IMR-90 (cell line): ENCODE measurements at regions not wholly inside any gene's neighbourhood (a gene's known extent, or its start where the extent isn't known, plus 50 kb on each side); places are given as distances from the start of the nearest gene placed in this dataset.

Experiments
- CHD1 ChIP-seq: IDR thresholded peaks from 2 replicates; pipeline ENCODE4 v1.6.1; 2012; ENCODE audit warnings: low read depth, low read length, improper control_type of control experiment
- MAFK ChIP-seq: IDR thresholded peaks from 2 replicates; pipeline ENCODE4 v1.6.1; 2012; ENCODE audit warnings: low read depth, low read length, improper control_type of control experiment
- POLR2A ChIP-seq: IDR thresholded peaks from 2 replicates; pipeline ENCODE4 v1.6.1; 2012; ENCODE audit warnings: mild to moderate bottlenecking, low read depth, low read length
- RCOR1 ChIP-seq: IDR thresholded peaks from 2 replicates; pipeline ENCODE4 v1.6.1; 2012; ENCODE audit warnings: mild to moderate bottlenecking, low read length, improper control_type of control experiment; ENCODE audit not compliant: insufficient replicate concordance
- TF ChIP-seq, protein P1 (sequence below): conservative IDR thresholded peaks from 2 replicates; pipeline ENCODE4 v1.5.1; 2012; ENCODE audit warnings: mild to moderate bottlenecking, low read depth, low read length, improper control_type of control experiment
- TF ChIP-seq, protein P2 (sequence below): fragments of 150-350 bp; IDR thresholded peaks from 2 replicates; pipeline ENCODE4 v1.6.1; 2016; ENCODE audit warnings: low read depth, mild to moderate bottlenecking, low read length, moderate library complexity, borderline replicate concordance

DNA sequence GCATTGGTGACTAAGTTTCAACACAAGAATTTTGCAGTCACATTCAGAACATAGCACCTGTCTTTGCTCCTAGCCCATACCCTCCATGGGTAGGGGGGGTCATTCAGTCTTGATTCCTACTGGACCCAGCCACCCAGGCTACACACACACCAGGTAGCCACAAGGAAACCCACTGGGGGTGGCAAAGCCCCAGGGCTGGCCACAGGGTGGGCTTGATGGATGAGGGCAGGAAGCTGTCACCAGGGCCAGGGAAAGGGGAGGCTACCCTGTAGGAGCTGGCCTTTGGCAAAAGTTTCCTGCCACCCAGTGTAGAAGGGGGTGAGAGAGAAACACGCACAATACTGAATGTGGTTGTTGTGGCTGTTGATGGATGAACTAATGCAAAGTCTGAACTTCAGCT lies 74.5 kb upstream of the NKX1-1 start:
- TF ChIP-seq, protein P1, sequence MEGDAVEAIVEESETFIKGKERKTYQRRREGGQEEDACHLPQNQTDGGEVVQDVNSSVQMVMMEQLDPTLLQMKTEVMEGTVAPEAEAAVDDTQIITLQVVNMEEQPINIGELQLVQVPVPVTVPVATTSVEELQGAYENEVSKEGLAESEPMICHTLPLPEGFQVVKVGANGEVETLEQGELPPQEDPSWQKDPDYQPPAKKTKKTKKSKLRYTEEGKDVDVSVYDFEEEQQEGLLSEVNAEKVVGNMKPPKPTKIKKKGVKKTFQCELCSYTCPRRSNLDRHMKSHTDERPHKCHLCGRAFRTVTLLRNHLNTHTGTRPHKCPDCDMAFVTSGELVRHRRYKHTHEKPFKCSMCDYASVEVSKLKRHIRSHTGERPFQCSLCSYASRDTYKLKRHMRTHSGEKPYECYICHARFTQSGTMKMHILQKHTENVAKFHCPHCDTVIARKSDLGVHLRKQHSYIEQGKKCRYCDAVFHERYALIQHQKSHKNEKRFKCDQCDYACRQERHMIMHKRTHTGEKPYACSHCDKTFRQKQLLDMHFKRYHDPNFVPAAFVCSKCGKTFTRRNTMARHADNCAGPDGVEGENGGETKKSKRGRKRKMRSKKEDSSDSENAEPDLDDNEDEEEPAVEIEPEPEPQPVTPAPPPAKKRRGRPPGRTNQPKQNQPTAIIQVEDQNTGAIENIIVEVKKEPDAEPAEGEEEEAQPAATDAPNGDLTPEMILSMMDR = no peak
- TF ChIP-seq POLR2A = no peak
- no peak for TF ChIP-seq RCOR1
- TF ChIP-seq, protein P2, sequence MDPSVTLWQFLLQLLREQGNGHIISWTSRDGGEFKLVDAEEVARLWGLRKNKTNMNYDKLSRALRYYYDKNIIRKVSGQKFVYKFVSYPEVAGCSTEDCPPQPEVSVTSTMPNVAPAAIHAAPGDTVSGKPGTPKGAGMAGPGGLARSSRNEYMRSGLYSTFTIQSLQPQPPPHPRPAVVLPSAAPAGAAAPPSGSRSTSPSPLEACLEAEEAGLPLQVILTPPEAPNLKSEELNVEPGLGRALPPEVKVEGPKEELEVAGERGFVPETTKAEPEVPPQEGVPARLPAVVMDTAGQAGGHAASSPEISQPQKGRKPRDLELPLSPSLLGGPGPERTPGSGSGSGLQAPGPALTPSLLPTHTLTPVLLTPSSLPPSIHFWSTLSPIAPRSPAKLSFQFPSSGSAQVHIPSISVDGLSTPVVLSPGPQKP = no peak
- no peak for TF ChIP-seq CHD1
- no peak for TF ChIP-seq MAFK
